Fibroblast of upper back skin (primary cell): ENCODE measurements at regions not wholly inside any gene's neighbourhood (a gene's known extent, or its start where the extent isn't known, plus 50 kb on each side); places are given as distances from the start of the nearest gene placed in this dataset.
"Not testable (repeated sequence)": the region's sequence is repeated elsewhere in the genome, so short reads cannot be mapped to it uniquely, and the experiment has no call there.

ENCODE experiments used
- DNase-seq: peaks from one replicate; pipeline ENCODE4 v3.0.0-alpha.2; 2013

DNA sequence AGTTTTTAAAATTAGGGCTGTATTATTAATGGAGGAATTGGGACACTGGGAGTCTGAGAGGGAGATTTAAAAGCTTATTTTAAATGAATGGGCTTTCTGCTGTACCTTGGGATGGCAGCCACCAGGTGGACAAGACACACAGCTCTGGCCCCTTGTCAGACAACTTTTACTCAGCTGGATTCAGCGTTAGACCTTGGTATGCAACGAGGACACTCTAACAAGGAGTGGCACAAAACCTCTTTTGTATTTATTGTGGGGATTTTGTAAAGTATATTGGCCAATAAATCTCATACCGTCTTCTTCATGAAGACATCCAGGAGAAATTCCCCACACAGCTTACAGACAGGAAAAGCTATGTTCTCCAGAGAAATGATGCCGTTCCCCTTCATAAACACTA, 105.7 kb downstream of the LCA5 start:
- DNase-seq = no peak

GRCh38 chr6:79430913-79431536, 106.2 kb downstream of the LCA5 start:
- no peak for DNase-seq

DNA sequence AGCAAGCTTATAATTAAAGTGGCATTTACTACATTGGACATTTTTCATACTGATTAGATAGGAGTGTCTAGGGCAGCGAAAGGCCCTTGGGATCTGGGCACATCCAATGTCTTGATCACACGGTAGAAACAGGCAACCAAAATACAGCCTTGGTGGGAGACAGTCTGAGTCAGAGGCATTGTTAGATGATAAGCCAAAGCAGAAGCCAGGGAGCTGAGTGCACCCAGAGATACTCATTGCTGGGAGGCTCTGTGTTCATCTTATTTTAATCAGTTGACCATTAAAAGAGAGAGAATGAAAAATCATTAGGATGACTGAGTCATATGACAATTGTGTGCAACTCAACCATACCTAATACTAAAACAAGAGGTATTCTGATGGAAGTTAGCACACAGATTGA, 109.5 kb downstream of the LCA5 start:
- DNase-seq = no peak

DNA sequence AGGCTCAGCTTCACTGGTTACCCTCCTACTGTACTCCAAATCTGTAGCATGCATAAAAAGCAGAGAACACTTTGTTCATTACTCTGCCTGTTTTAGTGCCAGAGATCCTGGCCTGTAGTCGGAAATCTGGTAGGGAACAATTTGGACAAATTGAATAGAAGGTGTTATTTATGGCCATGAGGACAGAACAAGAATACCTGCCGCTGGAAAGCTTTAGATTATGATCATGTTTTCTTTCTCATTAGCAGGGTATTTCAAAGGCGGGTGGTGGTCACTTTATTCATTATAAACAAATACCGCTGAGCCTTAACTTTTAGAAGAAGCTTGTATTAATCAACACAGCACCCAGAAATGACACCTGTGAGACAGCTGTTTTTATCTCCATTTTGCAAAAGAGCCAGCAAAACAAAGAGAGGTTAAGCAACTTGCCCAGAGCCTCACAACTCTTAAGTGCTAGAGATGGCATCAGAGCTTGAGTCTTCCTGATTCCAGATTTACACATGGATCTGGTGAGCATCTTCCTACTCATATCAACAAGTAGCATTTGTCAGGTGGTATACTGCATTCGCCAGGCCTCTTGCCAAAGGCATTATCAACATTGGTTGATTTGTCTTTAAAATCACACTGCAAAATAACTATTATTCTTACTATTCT, 110.5 kb downstream of the LCA5 start:
- no peak for DNase-seq

DNA sequence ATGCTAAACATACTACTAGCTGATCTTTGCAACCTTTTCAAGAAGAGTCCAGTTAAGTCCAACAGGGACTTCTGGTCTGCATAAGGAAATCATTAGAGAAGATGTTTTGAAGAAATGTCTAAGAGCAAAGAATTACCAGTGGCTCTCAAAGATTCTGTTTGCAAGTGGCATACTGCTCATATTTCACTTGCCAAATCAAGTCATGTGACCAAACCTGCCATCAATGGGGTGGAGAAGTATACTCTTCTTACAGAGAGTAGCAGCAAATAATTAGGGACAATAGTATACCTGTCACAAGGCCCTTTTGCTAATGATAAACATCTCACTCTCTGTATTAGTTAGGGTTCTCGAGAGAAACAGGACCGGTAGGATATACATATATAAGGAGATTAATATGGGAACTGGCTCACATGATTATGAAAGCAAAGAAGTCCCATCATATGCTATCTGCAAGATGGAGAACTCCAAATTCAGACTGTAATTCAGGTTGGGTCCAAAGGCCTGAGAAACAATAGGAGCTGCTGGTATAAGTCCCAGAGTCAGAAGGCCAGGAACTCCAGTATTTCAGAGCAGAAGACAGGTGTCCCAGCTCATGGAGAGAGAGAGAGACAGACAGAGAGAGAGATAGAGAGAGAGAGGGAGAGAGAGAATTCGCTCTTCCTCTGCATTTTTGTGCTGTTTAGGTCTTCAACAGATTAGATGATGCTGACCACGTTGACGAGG, 111.5 kb downstream of the LCA5 start:
- no peak for DNase-seq

DNA sequence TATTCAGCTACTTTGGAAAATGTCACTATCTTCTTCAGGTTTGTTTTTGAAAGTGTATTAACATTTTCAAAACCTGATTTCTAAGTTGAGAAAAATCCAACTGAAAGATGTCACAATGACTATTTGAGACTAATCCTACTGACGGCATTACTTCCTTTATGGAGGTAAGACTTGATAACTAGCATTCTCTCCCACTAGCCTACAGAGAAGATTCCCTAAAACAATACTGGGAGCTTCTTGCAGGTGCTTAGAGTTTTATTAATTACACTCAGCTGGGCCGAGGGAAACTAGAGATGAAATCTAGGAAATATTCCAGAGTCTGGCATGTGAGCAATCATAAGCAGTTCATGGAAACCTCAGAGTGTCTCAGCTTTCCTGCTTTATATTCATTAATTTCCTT, 114.0 kb downstream of the LCA5 start:
- DNase-seq = no peak

DNA sequence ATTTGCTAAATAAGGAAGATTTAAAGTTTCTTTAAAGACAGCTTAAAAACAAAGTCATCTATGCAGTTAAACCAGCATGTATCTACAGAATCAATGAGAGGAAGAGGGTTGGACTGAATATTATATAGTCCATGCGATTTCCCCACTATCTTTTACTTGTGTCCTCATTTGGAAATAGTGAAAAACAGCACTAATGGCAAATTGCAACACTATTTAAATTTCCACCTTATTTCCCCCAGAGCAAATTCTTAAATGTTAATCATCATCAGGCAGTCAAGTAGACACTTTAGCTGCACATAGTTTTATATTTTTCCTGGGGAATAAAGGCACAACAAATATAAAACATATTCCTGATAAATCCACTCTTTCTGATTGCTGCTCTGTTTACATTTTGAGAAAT, 114.6 kb downstream of the LCA5 start:
- DNase-seq = no peak

DNA sequence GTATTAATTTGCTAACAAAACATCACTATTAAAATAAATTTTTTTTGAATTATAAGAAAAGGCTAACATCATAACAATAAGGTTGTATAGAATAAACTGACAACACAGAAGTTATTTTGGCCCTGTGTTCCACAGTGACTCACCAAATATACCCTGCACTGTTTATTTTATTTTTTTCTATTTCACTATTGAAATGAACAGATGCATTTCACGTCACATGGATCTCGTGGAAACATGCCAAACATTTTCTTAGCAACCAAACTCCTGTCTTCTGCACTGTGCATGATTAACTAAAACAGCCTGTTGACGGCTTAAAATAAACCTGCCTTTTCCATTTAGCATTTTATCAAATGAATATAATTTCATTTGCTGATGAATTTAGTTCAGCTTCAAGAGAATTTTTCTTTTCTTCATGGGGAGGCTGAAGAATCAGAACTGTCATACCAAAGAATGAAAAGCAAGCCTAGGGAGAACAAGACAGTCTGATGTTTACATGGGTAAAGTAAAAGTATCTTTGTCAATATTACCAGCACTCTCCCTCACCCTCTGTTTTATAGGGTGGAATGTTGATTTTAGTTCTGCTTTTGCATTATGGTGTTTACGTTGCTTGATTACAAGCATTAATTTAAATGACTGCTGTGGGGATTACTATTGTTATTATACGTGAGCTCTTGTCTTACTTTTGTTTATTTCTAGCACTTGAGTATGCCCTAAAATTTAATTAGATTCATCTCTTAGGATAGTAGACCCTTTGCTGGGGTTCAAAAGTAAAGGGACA, 115.3 kb downstream of the LCA5 start:
- DNase-seq = peak; percentile 84

GRCh38 chr6:79421001-79421411, 116.2 kb downstream of the LCA5 start:
- DNase-seq = peak; percentile 60

DNA sequence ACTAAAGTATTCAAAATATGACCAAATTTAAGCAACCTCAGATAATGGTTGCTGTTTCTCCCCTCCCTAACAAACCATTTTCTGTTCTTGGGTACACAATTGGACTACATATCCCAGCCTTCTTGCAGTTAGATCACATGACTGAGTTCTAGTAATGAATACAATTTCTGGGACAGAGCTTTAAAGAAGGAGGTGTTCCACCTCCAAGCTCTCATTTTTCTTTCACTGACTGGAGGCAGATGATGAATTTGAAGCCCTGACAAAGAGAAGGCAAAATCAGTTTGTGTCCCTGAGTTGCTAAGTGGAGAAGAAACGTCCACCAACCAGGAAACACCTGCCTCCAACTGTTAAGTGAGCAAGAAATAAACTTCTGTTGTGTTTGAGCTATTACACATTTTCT, 117.2 kb downstream of the LCA5 start:
- no peak for DNase-seq

GRCh38 chr6:79416931-79417330, 120.3 kb downstream of the LCA5 start:
- no peak for DNase-seq

- peak; percentile 73 for DNase-seq
Measured at GRCh38 chr6:79413562-79414002, 123.6 kb downstream of the LCA5 start.

DNA sequence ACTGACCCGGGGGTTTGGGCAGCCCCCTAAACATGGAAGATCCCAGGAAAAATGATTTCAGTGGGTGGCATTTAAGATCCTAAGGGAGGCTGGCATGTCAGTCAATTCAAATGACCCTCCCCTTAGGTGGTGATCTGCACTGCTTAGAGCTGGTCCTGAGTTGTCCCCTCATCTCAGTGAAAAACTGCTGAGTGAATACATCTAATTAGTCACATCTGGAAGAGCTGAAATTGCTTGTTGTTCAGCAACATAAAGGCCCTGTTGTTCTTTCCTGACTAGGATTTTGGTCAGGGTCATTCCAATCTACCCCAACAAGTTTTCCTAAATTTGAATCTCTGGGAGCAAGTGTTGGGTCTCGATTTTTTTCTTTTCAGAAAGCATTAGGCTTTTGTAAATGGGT, 126.4 kb downstream of the LCA5 start:
- DNase-seq = no peak

- no peak for DNase-seq
Measured at GRCh38 chr6:79408256-79408974, 128.8 kb downstream of the LCA5 start.

- DNase-seq = no peak
Measured at GRCh38 chr6:79404677-79405076, 132.6 kb downstream of the LCA5 start.

GRCh38 chr6:79404261-79404660, 133.0 kb downstream of the LCA5 start:
- DNase-seq = no peak

- DNase-seq = no peak
Measured at GRCh38 chr6:79403563-79403962, 133.7 kb downstream of the LCA5 start.

DNA sequence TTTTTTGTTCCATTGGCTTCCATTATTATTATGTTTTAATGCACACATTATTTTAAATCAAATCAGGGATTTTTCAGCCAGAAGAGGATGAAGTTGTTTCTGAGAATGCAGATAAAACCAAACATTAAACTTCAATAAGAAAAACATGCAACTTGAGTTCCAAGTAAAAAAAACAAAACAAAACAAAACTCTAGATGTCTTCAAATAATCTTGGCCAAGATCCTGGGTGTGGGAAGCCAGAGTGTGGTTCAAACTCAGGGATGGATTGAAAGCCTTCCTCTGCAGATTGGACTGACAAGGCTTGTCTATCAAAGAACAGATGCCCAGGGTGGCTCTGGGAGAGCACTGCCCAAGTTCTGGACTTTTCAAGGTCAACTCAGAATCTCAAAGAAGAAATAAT, 134.1 kb downstream of the LCA5 start:
- no peak for DNase-seq

DNA sequence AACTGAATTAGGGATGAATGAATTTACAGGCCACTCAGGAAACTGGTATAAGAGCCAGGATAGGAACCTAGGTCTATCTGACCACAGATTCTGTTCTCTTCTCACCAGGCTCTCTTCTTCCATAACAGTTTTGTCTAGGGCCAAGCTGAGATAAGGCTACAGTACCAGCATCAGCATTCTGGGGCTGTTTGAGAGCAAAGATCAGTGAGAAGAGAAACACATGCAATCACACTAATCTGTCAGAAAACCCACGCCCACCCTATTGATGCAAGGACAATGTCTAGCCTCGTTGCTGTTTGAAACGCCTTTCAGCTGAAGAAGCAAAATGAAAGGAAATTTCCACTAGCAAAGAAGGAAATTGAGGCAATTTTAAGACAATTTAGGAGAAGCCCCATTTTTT, 137.7 kb downstream of the LCA5 start:
- no peak for DNase-seq

DNA sequence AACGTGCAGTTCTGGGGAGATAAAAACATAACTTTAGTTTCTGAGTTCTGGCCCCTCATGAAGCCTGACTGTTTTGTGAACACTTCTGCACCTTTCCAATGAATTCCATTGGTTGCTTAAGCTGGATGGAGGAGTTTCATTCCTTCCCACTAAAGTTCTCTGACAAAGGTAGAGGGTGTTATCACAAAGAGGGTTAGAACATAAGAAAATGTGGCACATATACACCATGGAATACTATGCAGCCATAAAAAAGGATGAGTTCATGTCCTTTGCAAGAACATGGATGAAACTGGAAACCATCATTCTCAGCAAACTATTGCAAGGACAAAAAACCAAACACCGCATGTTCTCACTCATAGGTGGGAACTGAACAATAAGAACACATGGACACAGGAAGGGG, 138.6 kb downstream of the LCA5 start:
- DNase-seq = not testable (repeated sequence)

- no peak for DNase-seq
Measured at GRCh38 chr6:79396625-79397024, 140.6 kb downstream of the LCA5 start.

- no peak for DNase-seq
Measured at GRCh38 chr6:79394690-79395089, 142.5 kb downstream of the LCA5 start.

- DNase-seq = no peak
Measured at GRCh38 chr6:79392094-79392493, 145.1 kb downstream of the LCA5 start.
